WERI-Rb-1 (cell line): ENCODE measurements at regions not wholly inside any gene's neighbourhood (a gene's known extent, or its start where the extent isn't known, plus 50 kb on each side); places are given as distances from the start of the nearest gene placed in this dataset.

ENCODE experiments used
- DNase-seq: peaks from one replicate; pipeline ENCODE4 v3.0.0-alpha.2; 2020
- H3K27ac ChIP-seq: fragments of 250-450 bp; sonication (Bioruptor Pico); 2 replicates; pipeline ENCODE4 v1.5.1; 2020; ENCODE audit warnings: mild to moderate bottlenecking, moderate library complexity
- H3K27me3 ChIP-seq: fragments of 250-450 bp; sonication (Bioruptor Pico); 2 replicates; pipeline ENCODE4 v1.5.1; 2021; ENCODE audit warnings: mild to moderate bottlenecking, low read depth, moderate library complexity; ENCODE audit not compliant: insufficient read depth, severe bottlenecking
- H3K36me3 ChIP-seq: fragments of 250-450 bp; sonication (Bioruptor Pico); 2 replicates; pipeline ENCODE4 v1.5.1; 2020; ENCODE audit warnings: mild to moderate bottlenecking, moderate library complexity
- H3K4me3 ChIP-seq: 2 replicates; pipeline ENCODE4 v1.5.1; 2011; ENCODE audit warnings: low read depth, mild to moderate bottlenecking, control low read depth, low read length
- H3K9me3 ChIP-seq: fragments of 250-450 bp; sonication (Bioruptor Pico); 2 replicates; pipeline ENCODE4 v1.5.1; 2021; ENCODE audit warnings: mild to moderate bottlenecking, moderate library complexity; ENCODE audit not compliant: severe bottlenecking
- TF ChIP-seq, protein P1 (sequence below): IDR thresholded peaks from 2 replicates; pipeline ENCODE4 v1.5.1; 2011; ENCODE audit warnings: low read depth, mild to moderate bottlenecking, control low read depth, inconsistent platforms, low read length

DNA sequence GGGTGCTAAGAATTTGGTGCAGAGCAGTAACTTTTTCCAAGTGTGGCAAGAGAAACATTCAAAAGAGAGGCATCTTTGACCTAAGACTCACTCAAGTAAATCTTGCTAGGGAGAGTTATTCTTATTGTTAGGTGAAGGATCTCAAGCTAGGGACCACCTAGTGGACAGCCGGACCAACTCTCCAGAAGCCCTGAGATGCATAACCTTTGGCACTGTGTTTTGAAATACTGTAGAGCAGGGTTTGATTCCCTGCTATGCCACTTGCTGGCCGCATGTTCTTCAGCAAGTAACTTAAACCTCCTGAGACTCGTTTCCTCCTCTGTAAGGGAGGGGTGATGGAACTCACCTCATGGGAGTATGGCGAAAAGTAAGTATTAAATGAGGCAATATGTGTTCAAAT, 336.1 kb upstream of the ADAMTSL1 start:
- no peak overlapping the region for H3K27ac ChIP-seq
- H3K9me3 ChIP-seq, result peaks cover under 1% of the 10 kb centered on the region
- no peaks in the 10 kb centered on the region for H3K27me3 ChIP-seq
- TF ChIP-seq, protein P1, sequence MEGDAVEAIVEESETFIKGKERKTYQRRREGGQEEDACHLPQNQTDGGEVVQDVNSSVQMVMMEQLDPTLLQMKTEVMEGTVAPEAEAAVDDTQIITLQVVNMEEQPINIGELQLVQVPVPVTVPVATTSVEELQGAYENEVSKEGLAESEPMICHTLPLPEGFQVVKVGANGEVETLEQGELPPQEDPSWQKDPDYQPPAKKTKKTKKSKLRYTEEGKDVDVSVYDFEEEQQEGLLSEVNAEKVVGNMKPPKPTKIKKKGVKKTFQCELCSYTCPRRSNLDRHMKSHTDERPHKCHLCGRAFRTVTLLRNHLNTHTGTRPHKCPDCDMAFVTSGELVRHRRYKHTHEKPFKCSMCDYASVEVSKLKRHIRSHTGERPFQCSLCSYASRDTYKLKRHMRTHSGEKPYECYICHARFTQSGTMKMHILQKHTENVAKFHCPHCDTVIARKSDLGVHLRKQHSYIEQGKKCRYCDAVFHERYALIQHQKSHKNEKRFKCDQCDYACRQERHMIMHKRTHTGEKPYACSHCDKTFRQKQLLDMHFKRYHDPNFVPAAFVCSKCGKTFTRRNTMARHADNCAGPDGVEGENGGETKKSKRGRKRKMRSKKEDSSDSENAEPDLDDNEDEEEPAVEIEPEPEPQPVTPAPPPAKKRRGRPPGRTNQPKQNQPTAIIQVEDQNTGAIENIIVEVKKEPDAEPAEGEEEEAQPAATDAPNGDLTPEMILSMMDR, result peak; percentile 21; the same call in 1 of the 2 replicates
- no peak for DNase-seq
- H3K4me3 ChIP-seq, result no peak overlapping the region
- no peaks in the 10 kb centered on the region for H3K36me3 ChIP-seq

DNA sequence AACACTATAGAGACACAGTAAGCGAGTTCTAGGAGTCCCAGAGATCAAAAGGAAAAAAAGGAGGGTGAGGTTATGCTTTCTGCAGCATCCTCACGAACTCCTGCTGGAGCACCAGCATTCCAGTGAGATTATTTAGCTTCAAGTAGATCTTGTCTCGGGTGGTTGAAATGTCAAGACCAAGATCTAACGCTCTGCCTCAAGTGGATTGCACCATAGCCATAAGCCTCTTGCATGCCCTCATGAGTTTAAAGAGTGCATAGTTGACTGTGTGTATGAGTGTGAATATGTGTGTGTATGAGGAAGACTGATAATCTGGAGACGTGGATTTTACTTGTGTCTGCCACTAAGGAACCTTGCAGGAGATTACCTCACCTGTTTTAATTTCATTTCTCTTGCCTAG, 335.3 kb upstream of the ADAMTSL1 start:
- no peak overlapping the region for H3K27ac ChIP-seq
- H3K9me3 ChIP-seq, result no peaks in the 10 kb centered on the region
- H3K4me3 ChIP-seq, result no peak overlapping the region
- no peak for DNase-seq
- H3K36me3 ChIP-seq, result no peaks in the 10 kb centered on the region
- TF ChIP-seq, protein P1, result no peak
- no peaks in the 10 kb centered on the region for H3K27me3 ChIP-seq

- TF ChIP-seq, protein P1, result no peak
- H3K27me3 ChIP-seq, result no peaks in the 10 kb centered on the region
- no peaks in the 10 kb centered on the region for H3K9me3 ChIP-seq
- no peak overlapping the region for H3K27ac ChIP-seq
- H3K4me3 ChIP-seq, result no peak overlapping the region
- H3K36me3 ChIP-seq, result no peaks in the 10 kb centered on the region
- DNase-seq, result no peak
Observed at GRCh38 chr9:18141681-18142080, 332.3 kb upstream of the ADAMTSL1 start.

DNA sequence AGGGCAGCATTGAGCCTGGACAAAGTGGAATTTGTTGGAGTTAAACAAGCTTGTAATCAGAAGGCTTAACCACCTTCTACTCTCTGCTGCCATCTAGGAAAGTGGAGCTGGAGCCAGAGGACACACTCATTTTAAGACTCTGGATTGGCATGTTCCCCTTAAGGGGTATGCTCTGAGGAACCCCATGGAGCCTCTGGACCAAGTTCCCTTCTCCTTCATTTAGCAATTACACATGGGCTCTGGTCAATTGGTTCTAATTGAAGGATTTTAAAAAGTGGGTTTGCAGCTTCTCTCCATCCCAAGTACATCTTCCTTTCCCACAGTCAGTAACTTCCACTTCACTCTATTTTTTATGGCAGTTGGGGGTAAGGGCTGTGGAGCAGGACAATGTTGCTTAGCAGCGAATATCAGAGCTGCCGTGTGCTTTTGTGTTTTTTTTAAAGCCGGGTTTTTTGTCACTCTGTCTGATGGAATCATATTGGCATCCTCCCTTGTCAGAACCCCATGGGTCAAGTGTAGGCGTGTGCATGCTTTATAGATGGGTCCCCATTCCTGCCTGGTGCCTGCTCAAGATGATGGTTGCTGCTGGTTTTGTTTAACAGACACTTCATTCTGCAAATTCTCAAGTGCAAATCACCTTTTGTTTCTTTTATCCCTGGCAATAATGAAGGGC, 330.7 kb upstream of the ADAMTSL1 start:
- TF ChIP-seq, protein P1, result peak; percentile 70
- Histone ChIP-seq H3K9me3 (no peaks in the 10 kb centered on the region), H3K27me3 (no peaks in the 10 kb centered on the region), H3K27ac (no peak overlapping the region), H3K36me3 (no peaks in the 10 kb centered on the region), H3K4me3 (no peak overlapping the region)
- no peak for DNase-seq

- no peaks in the 10 kb centered on the region for H3K36me3 ChIP-seq
- TF ChIP-seq, protein P1, result no peak
- no peak for DNase-seq
- H3K27me3 ChIP-seq, result no peaks in the 10 kb centered on the region
- no peaks in the 10 kb centered on the region for H3K9me3 ChIP-seq
- H3K27ac ChIP-seq, result no peak overlapping the region
- no peak overlapping the region for H3K4me3 ChIP-seq
Observed at GRCh38 chr9:18146329-18146728, 327.6 kb upstream of the ADAMTSL1 start.

DNA sequence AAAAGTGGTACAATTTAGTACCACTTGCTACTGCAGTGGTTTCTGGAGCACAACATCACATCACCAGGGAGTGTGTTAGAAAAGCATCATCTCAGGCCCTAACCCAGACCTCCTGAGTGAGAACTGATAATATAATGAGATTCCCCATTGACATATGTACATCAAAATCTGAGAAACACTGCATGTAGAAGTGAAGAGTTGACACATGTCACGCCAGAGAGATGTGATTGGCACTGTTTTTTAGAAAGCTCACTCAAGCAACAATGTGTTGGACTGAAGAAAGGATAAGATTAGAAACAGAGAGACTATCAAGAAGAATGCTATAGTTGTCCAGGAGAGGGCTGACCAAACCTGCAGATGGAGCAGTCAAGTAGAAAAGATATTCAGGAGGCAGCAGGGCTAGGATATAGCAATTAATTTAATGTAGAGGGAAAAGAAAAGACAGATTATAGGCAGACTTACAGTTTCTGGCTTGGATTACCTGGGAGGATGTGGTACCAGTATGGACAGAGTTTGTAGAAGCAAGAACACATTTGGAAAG, 324.4 kb upstream of the ADAMTSL1 start:
- no peaks in the 10 kb centered on the region for H3K9me3 ChIP-seq
- no peak for DNase-seq
- TF ChIP-seq, protein P1, result no peak
- H3K36me3 ChIP-seq, result no peaks in the 10 kb centered on the region
- no peak overlapping the region for H3K4me3 ChIP-seq
- H3K27me3 ChIP-seq, result no peaks in the 10 kb centered on the region
- no peak overlapping the region for H3K27ac ChIP-seq
